HPDE6-E6E7 (cell line): ENCODE measurements at regions not wholly inside any gene's neighbourhood (a gene's known extent, or its start where the extent isn't known, plus 50 kb on each side); places are given as distances from the start of the nearest gene placed in this dataset.
"Not testable (repeated sequence)": the region's sequence is repeated elsewhere in the genome, so short reads cannot be mapped to it uniquely, and the experiment has no call there.

Experiments
- DNase-seq: peaks from one replicate; pipeline ENCODE4 v3.0.0; 2011; ENCODE audit warnings: missing footprints; ENCODE audit errors: extremely low spot score

DNA sequence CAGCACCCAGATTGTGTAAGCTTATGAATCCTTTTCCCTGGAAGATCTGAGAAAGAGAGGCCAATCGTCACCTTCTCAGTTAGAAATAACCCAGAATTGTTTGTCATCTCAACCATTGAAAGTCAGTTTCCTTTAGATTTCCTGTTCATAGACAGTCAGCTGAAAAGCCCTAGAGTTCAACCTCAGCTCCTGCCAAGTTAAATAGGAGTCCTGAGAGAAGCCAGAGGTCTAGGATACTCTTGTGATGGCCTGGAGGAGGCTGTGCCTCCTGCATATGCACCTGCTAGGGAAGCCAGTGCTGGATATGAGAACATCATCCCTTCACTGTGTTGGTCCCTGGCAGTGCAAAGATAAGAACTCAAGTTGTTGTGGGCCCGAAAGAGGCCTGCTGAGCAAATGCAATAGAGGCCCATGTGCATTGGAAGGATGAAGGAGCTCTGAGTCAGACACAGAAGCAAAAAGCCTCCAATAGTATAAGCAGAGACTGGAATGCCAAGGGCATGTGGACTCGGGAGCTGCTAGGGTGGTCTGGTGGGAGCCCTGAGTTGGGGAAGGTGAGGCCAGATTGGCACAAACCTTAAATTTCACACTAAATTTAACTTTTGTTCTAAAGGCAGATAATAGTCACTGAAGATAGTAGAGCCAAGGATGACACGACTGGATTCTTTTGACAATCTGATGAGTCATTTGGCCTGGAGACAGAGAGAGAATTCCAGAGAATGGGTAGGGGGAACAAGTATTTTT is 520.9 kb upstream of the CDH5 start:
- DNase-seq: no peak

DNA sequence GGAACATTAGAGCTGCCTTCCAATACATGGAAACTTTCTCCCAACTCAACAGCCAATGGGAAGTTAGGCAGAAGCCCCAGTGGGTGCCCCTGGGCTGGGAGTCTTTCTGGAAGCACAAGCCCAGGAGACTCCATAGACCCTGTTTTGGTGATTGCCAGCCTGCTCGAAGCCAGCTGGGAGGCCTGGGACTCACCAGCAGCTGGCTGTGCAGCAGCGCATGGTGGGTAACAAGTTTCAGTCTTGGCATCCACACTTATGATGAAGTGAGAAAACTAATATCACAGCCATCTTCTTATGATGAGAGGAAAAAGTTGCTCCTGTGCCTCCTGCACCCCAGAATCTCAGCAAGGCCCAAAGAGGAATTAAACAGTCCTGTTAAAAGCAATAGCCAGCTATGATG is 522.5 kb upstream of the CDH5 start:
- no peak for DNase-seq

DNA sequence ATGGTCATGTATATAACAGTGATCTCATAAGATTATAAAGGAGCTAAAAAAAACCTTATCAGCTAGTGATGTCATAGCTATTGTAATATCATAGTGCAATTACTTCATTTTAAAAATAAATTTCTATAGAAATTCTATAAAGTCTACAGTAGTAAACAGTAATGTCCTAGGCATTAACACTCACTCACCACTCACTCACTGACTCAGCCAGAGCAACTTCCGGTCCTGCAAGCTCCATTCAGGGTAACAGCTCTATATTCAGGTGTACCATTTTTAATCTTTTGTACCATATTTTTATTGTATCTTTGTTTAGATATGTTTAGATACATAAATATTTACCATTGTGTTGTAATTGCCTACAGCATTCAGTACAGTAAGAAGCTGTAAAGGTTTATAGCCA is 524.4 kb upstream of the CDH5 start:
- no peak for DNase-seq

DNA sequence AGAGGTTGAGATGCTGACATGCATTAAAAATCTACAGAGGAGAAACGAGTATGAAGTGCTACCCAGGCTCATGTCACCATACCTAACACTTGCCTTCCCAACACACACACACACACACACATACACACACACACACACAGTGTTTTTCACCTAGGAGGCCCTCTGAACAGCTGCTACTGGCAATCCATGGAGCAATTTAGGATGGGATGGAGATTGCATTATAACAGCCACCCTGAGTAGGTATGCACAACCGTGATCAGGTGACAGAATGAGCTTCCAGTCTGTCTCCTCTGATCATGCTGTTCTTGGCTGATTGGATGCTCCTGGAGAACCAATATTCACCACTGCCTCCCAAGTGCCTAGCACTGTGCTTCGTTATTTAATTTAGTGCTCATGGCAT is 528.5 kb upstream of the CDH5 start:
- no peak for DNase-seq

DNA sequence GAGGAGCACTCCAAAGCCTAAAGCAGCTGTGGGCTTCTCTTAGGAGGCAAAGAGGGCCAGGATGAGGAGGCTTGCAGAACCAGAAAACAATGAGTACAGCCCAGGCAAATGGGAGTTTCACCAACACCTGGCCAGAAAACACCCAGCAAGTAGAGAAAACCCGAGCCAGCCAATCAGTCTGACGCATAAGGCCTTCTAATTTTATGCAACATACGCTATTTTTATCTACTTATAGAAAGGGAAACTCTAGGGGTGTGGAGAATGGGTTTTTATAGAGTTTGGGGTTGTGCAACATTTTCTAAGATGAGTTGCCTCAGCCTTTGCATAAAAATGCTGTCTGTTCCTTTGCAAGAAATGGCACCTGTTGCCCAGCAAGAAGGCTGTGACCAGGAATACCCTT is 529.0 kb upstream of the CDH5 start:
- no peak for DNase-seq

DNA sequence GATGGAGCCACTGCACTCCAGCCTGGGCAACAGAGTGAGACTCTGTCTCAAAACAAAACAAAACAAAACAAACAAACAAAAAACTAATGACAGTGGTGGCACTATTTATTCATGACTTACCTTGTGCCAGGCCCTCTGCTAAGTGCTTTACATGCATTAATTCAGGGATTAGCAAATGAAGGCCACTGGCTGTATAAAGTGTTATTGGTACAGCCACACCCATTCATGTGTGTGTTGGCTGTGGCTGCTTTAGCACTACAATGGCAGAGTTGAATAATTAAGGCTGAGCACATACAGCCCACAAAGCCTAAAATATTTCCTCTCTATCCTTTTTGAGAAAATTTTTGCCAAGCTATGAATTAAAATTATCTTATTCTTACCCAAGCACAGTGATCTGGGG is 531.8 kb upstream of the CDH5 start:
- no peak for DNase-seq

DNA sequence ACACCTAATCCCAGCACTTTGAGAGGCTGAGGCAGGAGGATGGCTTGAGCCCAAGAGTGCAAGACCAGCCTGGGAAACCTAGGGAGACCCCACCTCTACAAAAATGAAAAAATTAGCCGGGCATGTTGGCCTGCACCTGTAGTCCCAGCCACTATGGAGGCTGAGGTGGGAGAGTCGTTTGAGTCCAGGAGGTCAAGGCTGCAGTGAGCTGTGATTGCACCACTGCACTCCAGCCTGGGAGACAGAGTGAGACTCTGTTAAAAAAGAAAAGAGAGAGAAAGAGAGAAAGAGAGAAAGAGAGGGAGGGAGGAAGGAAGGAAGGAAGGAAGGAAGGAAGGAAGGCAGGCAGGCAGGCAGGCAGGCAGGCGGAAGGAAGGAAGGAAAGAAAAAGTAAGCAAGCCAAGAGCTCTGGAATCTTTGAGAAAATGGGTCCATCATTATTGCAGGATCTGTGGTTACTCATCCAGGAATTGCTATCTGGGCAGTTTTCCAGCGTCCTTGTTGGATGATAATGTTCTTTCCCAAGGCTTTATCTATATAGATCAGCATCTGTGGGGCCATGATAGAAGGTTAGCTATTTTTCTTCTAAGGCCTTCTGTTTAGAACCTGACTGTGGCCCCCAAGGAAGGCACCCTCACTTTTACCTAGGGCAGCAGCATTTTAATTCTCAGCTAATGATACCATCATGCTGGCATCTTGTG is 533.2 kb upstream of the CDH5 start:
- DNase-seq: no peak

DNA sequence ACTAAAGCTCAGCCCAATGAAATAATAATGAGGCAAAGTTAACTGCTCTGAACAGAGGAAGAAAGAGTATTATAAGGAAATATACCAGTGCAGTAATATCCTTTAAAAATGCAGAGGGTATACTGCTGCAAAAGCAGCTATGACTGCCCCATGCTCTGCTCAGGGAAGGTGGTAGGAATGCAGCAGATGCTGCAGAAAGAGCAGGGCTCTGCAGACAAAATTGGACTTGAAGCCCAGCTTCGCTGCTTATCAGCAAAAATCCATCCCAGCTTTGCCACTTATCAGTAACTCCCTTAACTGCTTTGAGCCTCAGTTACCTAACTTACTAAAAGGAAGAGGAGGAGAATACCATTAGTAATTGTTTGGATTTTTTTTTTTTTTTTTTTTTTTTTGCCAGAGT is 533.8 kb upstream of the CDH5 start:
- no peak for DNase-seq

DNA sequence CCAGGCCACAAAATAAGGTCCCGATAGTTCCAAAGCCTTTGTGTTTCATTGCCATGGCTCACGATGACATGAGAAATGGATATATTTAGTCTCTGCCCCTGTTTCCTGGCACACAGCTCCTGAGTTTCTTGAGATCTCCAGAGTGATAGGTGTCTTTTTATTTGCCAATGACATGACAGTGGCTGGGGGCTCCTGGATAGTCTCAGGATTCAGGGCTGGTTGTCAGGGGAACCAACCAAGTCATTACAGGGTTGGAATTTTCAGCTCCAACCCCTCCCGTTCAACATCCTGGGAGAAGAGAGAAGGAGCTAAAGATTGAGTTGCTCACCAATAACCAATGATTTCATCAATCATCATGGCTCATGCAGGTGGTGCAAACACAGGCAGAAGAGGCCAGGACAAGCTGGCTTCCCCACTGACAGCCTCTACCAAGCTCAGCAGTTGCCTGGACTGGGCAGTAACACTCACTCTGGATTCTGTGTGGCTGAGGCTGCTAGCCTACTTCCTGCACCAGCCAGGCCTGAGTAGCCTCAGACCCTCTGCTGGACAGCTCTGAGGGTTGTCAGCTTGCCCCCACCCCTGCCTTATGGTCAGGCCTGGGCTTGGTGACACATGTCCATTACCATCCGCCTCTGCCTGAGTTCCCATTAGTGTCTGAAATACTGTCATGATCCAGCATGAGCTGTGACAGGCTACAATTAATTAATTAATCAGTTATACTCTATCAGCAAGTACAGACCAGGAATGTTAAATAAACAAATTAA is 534.4 kb upstream of the CDH5 start:
- no peak for DNase-seq

DNA sequence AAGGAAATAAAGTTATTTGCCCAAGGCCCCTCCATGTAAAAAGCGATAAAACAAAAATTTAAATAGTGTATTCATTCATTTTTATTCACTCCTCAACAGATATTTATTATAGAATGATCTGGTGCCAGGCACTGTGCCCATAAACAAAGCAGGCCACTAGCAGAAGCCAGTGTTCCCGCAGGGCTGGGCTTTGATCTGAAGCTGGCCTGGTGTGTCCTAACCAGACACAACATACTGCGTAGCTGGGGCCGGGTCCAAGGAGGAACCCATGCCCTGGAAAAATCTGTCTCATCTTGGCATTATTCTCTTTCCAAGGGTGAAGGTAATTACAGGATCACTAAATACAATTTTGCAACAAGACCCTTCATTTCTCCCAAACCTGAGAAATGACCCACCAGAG is 537.4 kb upstream of the CDH5 start:
- DNase-seq: no peak

DNA sequence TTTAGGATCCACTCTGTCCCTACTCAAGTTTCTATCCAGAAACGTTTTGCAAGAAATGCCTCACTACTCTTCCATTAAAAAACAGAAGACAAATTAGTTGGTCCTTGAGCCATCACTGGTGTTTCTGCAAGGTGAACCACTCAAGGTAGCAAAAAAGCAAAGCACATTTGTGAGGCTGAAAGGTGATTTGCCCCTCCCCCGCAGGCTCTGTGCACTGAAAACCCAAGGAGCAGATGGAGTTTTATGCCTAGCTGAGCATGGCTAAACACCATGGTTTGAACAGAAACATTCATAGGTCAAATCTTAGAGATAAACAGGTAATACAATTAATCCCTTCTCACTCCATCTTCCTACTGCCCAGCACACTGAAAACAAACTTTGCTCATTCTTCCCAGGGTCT is 538.2 kb upstream of the CDH5 start:
- no peak for DNase-seq

DNA sequence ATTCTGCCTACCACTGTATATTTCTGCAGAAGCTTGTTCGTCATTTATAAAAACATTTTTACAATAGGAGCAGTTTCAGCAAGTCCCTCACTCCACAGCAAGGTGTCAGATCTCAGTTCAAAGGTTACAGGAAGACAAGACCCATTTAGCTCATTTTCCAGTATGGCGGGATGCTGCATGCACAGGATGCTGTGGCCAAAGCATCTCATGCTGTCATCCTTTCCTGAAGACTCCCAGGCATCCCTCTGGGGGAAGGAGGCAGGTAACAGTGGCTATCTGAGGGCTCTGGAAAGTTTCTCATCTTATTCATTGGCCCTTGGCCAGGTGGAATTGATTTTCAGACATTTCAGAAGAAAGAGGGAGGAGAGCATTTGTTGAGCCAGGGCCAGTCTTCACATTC is 539.3 kb upstream of the CDH5 start:
- no peak for DNase-seq

DNA sequence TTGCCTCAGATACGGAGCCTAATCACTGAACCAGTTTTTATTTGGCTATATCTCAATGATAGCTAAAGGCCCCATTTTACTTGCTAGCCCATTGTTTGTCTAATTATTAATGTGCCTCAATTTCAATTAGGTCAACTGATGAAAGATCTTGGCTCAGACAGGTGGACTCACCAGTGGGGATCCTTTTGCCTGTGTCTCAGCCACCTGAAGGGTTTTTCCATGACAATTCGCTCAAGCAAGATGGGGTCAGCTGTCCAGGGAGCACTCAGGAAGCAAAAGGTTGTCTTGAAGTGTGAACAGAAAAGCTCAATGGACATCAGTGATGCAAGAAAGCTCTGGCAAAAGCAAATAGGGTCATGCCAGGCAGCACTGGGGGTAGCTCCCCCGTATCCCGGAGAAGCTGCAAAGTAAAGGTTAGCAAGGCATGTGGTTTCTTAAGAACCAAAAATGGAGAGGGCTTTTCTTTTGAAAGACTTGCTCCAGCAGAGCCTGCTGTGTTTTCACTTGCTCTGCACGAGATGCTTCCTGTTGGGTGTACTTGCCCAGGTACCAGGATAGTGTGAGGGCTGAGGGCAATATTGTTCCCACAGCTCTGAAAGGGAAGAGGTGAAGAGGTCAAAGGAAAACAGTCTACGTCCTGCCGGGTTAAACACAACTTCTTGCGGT is 541.2 kb upstream of the CDH5 start:
- no peak for DNase-seq

DNA sequence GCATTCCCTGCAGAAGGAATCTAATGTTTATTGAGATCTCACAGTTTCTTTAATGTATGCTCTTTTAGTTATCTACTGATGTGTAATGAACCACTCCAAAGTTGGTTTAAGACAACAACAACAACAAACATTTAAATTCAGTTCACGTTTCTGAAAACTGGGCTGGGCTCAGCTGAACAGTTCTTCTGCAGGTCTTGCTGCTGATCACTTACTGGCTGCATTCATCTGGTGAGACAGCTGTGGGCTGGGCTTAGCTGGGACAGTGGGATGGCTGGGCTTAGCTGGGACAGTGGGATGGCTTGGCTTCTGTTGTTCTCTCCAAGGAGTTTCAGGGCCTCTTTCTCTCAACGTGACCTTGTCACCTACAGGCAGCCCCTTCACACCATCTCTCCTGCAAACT is 544.3 kb upstream of the CDH5 start:
- no peak for DNase-seq

DNA sequence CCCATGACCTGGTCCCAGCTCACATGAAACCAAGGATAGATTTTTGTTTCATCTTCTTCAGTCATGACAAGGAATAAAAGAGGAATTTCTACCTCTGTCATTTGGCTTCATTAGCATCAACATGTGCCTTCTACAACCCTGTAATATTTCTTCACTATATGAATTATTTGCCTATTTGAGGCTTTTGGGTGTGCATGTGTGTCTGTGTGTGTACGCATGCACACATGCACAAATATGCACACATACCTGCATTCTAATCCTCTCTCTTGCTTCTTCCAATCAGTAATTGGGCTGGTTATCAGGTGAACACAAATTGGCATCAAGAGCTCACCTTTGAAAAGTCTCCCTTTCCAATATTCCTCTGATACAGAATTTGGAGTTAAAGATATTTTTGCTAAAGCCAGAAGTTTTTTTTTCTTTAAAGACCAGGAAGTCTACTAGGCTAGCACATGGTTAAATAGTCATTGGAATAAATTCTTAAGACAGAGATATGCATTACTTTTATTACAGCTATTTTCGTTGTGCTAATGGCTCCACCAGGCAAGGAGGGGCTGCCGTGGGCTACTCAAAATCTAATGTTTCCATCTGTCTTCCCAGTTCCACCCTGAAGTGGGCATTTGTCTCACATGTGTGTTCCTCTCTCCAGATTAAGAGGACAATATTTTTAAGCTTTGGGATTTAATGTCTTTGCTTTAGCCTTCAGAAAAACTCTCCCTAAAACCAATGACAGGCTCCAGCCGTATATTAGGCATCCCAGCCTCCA is 547.2 kb upstream of the CDH5 start:
- DNase-seq: no peak

DNA sequence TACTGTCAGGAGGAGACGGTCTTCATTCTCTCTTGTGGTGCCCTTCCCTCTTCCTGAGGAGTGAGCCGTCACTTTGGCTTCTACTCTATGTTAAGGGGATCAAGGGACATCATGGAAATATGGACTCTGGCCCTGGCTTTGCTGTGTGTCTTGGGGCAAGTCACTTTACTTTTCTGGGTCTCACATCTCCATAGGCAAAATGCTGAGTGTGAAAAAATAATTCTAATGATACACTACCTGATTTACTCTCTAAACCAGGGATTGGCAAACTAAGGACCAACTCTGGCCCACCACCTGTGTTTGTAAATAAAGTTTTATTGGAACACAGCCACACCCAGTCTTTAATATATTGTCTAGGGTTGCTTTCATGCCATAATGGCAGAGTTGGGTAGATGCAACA is 548.7 kb upstream of the CDH5 start:
- no peak for DNase-seq

DNA sequence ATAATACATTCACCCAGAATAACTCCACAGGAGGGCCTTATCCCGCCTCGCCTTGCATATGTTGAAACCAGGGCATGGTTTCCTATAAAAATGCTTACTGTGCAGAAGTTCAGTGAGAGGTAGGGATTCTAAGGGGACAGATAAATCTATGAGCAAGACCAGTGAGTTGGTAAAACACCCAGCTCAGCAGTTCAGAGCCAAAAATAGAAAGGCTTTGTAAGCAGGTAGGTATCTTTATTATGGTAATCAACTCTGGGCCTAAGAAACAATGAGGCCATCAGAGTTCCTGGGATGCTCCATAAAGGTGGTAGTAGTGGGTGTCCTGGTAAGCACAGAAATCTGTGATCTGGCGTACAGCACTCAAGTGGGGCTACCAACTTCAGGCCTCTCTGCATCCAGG is 549.4 kb upstream of the CDH5 start:
- DNase-seq: no peak

DNA sequence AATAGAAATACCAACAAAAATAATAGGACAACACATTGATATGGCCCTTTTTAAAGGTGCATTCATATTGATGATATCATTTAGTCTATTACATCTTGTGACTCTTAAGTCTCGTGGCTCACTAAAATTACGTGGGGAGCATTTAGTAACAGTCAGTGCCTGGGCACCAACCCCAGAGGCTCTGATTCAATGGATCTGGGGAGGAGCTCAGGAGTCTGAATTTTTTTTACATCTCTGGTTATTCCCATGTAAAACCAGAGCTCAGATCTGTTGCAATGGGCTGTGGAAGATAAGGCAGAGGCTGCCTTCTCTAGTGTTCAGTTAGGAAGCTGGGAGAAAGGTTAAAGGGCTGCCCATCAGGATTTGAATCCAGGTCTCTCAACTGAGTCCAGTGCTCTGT is 549.9 kb upstream of the CDH5 start:
- no peak for DNase-seq

DNA sequence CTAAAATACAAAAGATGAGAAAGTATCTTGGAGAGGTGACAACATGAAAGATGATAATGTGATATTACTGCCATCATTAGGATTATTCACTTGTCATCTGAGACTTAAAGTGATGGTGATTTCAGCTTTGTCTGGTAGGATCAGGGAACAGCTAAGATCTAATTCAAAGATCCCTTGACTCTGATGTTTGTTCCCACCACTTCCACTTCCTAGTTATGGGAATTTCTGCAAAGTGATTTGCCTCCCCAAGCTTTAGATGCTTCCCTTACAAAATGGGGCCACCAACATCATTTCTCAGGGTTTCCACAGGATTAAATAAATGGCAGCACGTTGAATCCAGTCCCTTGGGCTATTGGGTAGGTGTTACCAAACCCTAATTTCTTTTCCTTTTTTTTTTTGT is 550.8 kb upstream of the CDH5 start:
- DNase-seq: no peak

DNA sequence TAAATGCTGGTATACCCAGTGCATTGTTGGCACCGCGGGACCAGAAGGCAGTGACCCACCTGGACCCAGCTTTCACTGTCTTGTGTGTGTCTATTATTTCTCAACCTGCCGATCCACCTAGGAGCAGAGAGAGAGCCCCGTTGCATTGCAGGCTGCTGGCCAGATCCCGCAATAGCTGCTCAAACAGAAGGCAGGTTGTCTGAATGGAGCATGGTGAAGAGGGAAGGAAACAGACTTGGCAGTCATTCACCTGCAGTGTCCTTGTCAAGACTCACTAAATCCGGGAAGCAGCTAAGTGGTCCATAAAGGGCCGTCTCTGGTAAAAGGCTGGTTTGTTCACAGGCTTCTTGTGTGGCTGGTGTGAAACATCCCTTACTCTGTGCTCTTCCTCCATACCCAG is 552.6 kb upstream of the CDH5 start:
- not testable (repeated sequence) for DNase-seq

DNA sequence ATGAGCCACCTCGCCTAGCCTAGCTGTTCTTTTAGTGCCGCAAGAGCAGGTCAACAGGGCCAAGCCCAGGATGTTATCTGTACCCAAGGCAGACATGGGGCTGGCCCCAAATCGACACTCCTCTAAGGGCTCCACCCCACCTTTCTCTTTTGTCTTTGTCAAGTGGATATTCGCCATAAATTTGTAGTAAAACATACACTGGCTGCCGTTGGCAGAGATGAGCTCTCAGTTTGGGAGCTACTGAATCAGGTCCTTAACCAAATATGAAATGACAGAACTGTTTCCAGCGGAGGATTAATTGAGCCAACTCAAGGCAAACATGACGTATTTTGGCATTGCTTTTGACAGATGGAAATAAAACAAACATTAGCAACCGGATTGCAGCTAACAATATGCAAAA is 556.9 kb upstream of the CDH5 start:
- DNase-seq: no peak

DNA sequence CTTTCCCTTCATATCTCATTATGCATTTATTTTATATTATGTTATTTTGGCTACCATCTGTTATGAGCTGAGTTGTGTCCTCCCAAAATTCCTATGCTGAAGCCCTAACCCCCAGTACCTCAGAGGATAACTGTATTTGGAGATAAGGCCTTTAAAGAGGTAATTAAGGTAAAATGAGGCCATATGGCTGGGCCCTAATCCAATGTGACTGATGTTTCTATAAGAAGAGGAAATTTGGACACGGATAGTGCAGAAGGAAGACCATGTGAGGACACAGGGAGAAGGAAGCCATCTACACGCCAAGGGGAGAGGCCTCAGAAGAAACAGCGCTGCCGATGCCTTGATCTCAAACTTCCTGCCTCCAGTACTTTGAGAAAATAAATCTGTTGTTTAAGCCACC is 557.7 kb upstream of the CDH5 start:
- no peak for DNase-seq
